Activated CD4-positive, alpha-beta T cell treated with anti-CD3 and anti-CD28 coated beads for 36 hours (primary cell): ENCODE measurements at regions not wholly inside any gene's neighbourhood (a gene's known extent, or its start where the extent isn't known, plus 50 kb on each side); places are given as distances from the start of the nearest gene placed in this dataset.

Experiments used
- ATAC-seq: fragments of 200-7000 bp; cut with Tn5 transposase; one replicate; pipeline ENCODE4 v1.10.0; 2021; ENCODE audit warnings: mild to moderate bottlenecking, moderate library complexity
- CTCF ChIA-PET: fragments of 350-600 bp; sonication (Branson Sonifier 250); formaldehyde crosslinking; loops from one replicate; lab custom pipeline; 2021; ENCODE audit warnings: antibody characterized with exemption; lab: Charles Lee
- POLR2A ChIA-PET: fragments of 350-600 bp; sonication (Branson Sonifier 250); formaldehyde crosslinking; loops from one replicate; lab custom pipeline; 2021; ENCODE audit warnings: antibody characterized with exemption, inconsistent platforms; lab: Charles Lee
- DNase-seq: peaks from one replicate; pipeline ENCODE4 v3.0.0-alpha.2; 2020
- H3K27ac Mint-ChIP-seq: one replicate; pipeline ENCODE4 v1.8.0; 2021; ENCODE audit warnings: mixed read lengths
- H3K27me3 Mint-ChIP-seq: one replicate; pipeline ENCODE4 v1.8.0; 2021; ENCODE audit warnings: mixed read lengths
- H3K36me3 Mint-ChIP-seq: one replicate; pipeline ENCODE4 v1.8.0; 2021; ENCODE audit warnings: low read depth, mixed read lengths
- H3K4me1 Mint-ChIP-seq: one replicate; pipeline ENCODE4 v1.8.0; 2021; ENCODE audit warnings: mixed read lengths
- H3K4me3 Mint-ChIP-seq: one replicate; pipeline ENCODE4 v1.8.0; 2021; ENCODE audit warnings: mild to moderate bottlenecking, moderate library complexity, mixed read lengths
- H3K9me3 Mint-ChIP-seq: one replicate; pipeline ENCODE4 v1.8.0; 2021; ENCODE audit warnings: low read depth, mixed read lengths
- intact Hi-C, 2 experiments: fragments of 100-400 bp; cut with DNase I in 1 of 2; cut with micrococcal nuclease in 1 of 2; formaldehyde crosslinking; loops; one replicate each; pipeline versions ENCODE4 v1.14.2 to v1.15.1; 2022 to 2024; cut with DNase I, micrococcal nuclease

- ATAC-seq (no peak), DNase-seq (no peak)
- CTCF ChIA-PET, result no interaction called here
- Mint-ChIP-seq H3K9me3 (no peaks in the 10 kb centered on the region), H3K4me1 (no peaks in the 10 kb centered on the region), H3K36me3 (no peaks in the 10 kb centered on the region), H3K27ac (no peak overlapping the region), H3K27me3 (peaks cover 12% of the 10 kb centered on the region), H3K4me3 (no peak overlapping the region)
- intact Hi-C loops, result no loop called here
- POLR2A ChIA-PET, result no interaction called here
Observed at GRCh38 chr6:3900744-3901336, 51.7 kb downstream of the FAM50B start.

DNA sequence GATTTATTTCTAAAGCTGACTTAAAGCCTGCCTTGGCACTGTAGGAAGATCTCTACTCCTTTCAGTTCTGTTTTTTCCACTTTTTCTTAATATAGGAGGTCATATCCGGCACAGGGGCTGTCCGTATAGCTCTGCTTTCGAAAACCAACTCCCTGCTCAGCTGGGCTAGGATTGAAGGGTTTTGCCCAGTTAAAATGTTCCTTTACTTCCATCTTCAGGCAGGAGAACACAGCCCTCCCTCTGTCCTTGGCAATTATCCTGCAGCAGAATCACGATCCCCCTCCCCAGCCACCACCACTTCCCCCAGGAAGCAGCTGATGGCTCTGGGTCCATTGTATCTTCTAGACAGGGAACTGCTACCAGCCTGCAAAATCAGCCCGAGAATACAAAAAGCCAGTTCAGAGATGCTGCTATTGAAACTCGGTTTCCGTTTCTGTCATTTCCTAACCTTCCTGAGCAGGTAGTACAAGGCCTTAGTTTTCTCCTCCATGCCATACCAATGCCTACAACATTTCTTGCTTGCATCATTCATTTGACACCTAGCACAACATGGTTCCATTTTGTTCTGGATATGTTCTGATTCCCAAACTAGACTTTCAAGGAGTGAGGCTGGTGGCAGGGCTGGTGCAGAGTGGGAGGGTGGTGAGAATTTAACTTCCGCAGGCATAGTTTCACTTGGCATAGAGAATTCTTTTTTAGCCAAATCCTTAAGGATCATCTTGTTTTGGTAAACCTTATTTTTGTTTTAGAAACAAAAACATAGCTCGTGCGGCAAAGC lies 53.9 kb downstream of the FAM50B start:
- ChIA-PET CTCF (interaction anchor here (0.6 kb wide), 2 partner anchors 171 to 582 kb away, joined by 3 read pairs; no protein-coding TSS in a partner anchor), POLR2A (no interaction called here)
- Mint-ChIP-seq H3K27ac (no peak overlapping the region), H3K4me3 (no peak overlapping the region), H3K36me3 (no peaks in the 10 kb centered on the region), H3K4me1 (no peaks in the 10 kb centered on the region), H3K9me3 (no peaks in the 10 kb centered on the region), H3K27me3 (peaks cover 12% of the 10 kb centered on the region)
- intact Hi-C loops, result no loop called here
- ATAC-seq (no peak), DNase-seq (no peak)

GRCh38 chr6:3904518-3904917 lies 55.3 kb downstream of the FAM50B start:
- Mint-ChIP-seq H3K4me3 (no peak overlapping the region), H3K4me1 (no peaks in the 10 kb centered on the region), H3K27ac (no peak overlapping the region), H3K9me3 (no peaks in the 10 kb centered on the region), H3K36me3 (no peaks in the 10 kb centered on the region), H3K27me3 (peaks cover 9% of the 10 kb centered on the region)
- DNase-seq (no peak), ATAC-seq (no peak)
- ChIA-PET POLR2A (no interaction called here), CTCF (interaction anchor here (0.6 kb wide), 1 partner anchor 160 kb away, joined by 3 read pairs; no protein-coding TSS in a partner anchor)
- intact Hi-C loops, result no loop called here

DNA sequence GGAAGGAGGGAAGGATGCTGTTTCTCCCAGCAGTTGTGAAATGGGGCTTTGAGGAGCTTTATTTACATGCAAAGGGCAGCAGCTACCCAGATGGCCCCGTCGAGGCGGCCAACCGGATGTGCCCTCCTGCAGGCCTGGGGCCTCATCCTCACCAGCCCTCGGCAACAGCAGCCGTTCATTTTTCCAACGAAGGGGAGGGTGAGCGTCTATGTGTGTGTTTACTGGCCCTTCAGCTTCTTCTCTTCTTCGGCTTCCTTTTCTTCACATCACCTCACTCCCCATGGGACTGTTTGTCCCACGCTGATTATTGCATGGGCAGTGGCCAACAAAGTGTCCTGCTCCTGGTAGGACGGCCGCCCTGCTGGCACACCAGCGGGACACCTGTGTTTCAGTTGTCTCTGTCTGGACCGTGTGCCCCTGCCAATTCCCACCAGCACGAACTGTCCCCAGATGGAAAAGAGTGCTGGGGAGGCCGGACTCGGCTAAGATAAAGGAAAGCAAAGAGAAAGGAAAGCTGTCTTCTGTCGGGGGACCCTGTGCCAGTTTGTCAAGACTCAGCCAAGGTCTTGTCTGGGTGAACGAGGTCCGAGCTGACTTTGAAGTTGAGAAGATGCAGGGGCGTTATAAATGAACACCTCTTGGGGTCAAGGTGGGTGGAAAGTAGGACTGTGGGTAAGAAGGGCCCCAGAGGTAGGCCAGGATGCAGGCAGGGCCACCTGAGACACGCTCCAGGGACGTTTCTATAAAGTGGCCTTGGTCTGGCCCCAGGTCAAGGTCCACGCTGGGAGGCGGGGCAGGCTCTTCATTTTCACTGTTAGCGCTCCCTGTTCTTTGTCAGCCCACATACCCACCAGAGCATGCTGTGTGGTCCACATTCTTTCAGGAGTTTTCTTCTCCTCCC lies 57.0 kb downstream of the FAM50B start:
- CTCF ChIA-PET, result interaction anchor here (0.7 kb wide), 1 partner anchor 102 kb away, joined by 3 read pairs; no protein-coding TSS in a partner anchor
- ATAC-seq (no peak), DNase-seq (no peak)
- POLR2A ChIA-PET, result no interaction called here
- no peaks in the 10 kb centered on the region for H3K36me3 Mint-ChIP-seq
- H3K27me3 Mint-ChIP-seq, result peaks cover 7% of the 10 kb centered on the region
- H3K4me1 Mint-ChIP-seq, result no peaks in the 10 kb centered on the region
- H3K4me3 Mint-ChIP-seq, result no peak overlapping the region
- intact Hi-C loops, result no loop called here
- H3K9me3 Mint-ChIP-seq, result no peaks in the 10 kb centered on the region
- H3K27ac Mint-ChIP-seq, result no peak overlapping the region

- no peaks in the 10 kb centered on the region for H3K9me3 Mint-ChIP-seq
- no peak for ATAC-seq
- intact Hi-C loops, result no loop called here
- CTCF ChIA-PET, result interaction anchor here (0.6 to 0.7 kb wide), 2 partner anchors 90 to 101 kb away, joined by 3 read pairs; no protein-coding TSS in a partner anchor
- POLR2A ChIA-PET, result no interaction called here
- no peak overlapping the region for H3K4me3 Mint-ChIP-seq
- peaks cover 10% of the 10 kb centered on the region for H3K27me3 Mint-ChIP-seq
- no peak for DNase-seq
- no peaks in the 10 kb centered on the region for H3K4me1 Mint-ChIP-seq
- H3K27ac Mint-ChIP-seq, result no peak overlapping the region
- H3K36me3 Mint-ChIP-seq, result no peaks in the 10 kb centered on the region
Observed at GRCh38 chr6:3906846-3907151, 57.6 kb downstream of the FAM50B start.

DNA sequence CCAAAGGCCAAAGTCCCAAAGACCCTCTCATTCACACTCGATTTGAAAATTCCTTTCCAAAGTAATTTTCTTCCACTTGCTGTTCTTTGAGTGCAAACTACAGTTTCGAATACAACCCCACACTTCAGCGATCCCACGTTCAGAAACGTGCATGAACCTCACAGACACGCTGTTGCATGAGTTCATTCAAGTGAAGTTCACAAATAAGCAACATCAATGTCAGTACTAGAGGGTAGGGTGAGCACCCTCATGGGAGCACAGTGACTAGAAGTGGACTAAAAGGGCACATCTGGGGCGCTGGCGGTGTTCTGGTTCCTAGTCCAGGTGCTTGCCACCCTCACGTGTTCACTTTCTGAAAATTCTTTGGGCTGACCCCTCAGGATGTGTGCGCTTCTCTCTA lies 59.0 kb downstream of the FAM50B start:
- ATAC-seq (no peak), DNase-seq (no peak)
- Mint-ChIP-seq H3K36me3 (no peaks in the 10 kb centered on the region), H3K4me1 (peaks cover 1% of the 10 kb centered on the region), H3K27me3 (peaks cover 13% of the 10 kb centered on the region), H3K4me3 (no peak overlapping the region), H3K9me3 (no peaks in the 10 kb centered on the region), H3K27ac (no peak overlapping the region)
- POLR2A ChIA-PET, result interaction anchor here (0.5 kb wide), 1 partner anchor 106 kb away, joined by 3 read pairs; no protein-coding TSS in a partner anchor
- intact Hi-C loops, result no loop called here
- CTCF ChIA-PET, result interaction anchor here (0.5 to 2.7 kb wide), 2 partner anchors 13 to 177 kb away, joined by 4 to 6 read pairs; no protein-coding TSS in a partner anchor

DNA sequence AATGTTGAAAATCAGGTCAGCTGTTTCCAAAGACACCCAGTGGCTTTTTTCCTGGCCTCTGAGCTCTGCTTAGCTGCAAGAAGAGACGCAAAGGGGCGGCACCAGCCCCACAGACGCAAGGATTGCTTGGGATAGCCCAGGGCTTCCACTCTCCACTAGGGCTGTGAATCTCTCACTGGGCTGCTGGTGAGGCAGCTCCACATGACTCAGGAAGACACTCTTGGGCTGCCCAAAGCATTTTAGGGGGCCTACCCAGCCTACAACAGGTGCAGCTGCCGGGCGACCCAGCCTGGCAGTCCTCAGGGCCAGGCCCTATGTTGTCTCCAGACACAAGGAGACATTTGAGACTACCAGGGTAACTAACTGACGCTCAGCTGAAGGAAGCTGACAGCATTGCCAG lies 59.8 kb downstream of the FAM50B start:
- H3K27ac Mint-ChIP-seq, result no peak overlapping the region
- H3K9me3 Mint-ChIP-seq, result no peaks in the 10 kb centered on the region
- POLR2A ChIA-PET, result no interaction called here
- no peak for DNase-seq
- intact Hi-C loops, result no loop called here
- H3K4me3 Mint-ChIP-seq, result no peak overlapping the region
- ATAC-seq, result no peak
- CTCF ChIA-PET, result interaction anchor here (2.7 kb wide), 1 partner anchor 177 kb away, joined by 6 read pairs; no protein-coding TSS in a partner anchor
- H3K36me3 Mint-ChIP-seq, result no peaks in the 10 kb centered on the region
- peaks cover 15% of the 10 kb centered on the region for H3K27me3 Mint-ChIP-seq
- H3K4me1 Mint-ChIP-seq, result peaks cover 5% of the 10 kb centered on the region

- H3K4me3 Mint-ChIP-seq, result no peak overlapping the region
- ChIA-PET POLR2A (interaction anchor here (0.6 kb wide), 1 partner anchor 17 kb away, joined by 3 read pairs; no protein-coding TSS in a partner anchor), CTCF (interaction anchor here (1.4 to 2.7 kb wide), 2 partner anchors 68 to 179 kb away, joined by 3 to 6 read pairs; no protein-coding TSS in a partner anchor)
- H3K4me1 Mint-ChIP-seq, result peaks cover 16% of the 10 kb centered on the region
- DNase-seq, result no peak
- H3K36me3 Mint-ChIP-seq, result no peaks in the 10 kb centered on the region
- intact Hi-C loops, result no loop called here
- H3K27me3 Mint-ChIP-seq, result peaks cover 18% of the 10 kb centered on the region
- no peaks in the 10 kb centered on the region for H3K9me3 Mint-ChIP-seq
- ATAC-seq, result no peak
- H3K27ac Mint-ChIP-seq, result no peak overlapping the region
Observed at GRCh38 chr6:3910106-3910663, 61.0 kb downstream of the FAM50B start.

DNA sequence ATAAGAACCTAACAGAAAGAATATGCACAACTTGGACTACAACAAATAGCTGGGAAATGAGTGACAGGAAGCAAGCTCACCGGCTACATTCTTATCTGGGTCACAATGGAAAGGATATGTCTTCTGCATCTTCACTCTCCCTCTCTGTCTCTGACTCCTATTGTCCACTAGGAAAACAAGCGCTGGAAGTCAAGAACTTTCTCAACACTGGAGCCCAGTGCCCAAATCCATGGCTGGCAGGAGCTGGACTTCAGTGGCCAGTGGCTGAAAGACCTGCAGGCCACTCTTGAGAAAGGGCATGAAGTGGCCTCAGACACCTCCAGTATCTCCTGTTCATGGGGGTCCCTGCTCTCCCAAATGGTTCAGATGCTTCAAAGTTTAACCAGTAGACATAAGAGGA lies 62.0 kb downstream of the FAM50B start:
- H3K27me3 Mint-ChIP-seq, result peaks cover 18% of the 10 kb centered on the region
- H3K36me3 Mint-ChIP-seq, result no peaks in the 10 kb centered on the region
- intact Hi-C loops, result no loop called here
- ChIA-PET POLR2A (interaction anchor here (0.6 kb wide), 1 partner anchor 16 kb away, joined by 3 read pairs; no protein-coding TSS in a partner anchor), CTCF (interaction anchor here (0.7 to 1.4 kb wide), 2 partner anchors 67 to 179 kb away, joined by 3 read pairs; no protein-coding TSS in a partner anchor)
- no peak overlapping the region for H3K4me3 Mint-ChIP-seq
- DNase-seq, result no peak
- peaks cover 26% of the 10 kb centered on the region for H3K4me1 Mint-ChIP-seq
- no peak for ATAC-seq
- no peak overlapping the region for H3K27ac Mint-ChIP-seq
- no peaks in the 10 kb centered on the region for H3K9me3 Mint-ChIP-seq

GRCh38 chr6:3911614-3912336 lies 62.6 kb downstream of the FAM50B start:
- no peak for ATAC-seq
- DNase-seq, result no peak
- no peaks in the 10 kb centered on the region for H3K36me3 Mint-ChIP-seq
- H3K9me3 Mint-ChIP-seq, result no peaks in the 10 kb centered on the region
- peaks cover 29% of the 10 kb centered on the region for H3K4me1 Mint-ChIP-seq
- CTCF ChIA-PET, result interaction anchor here (0.7 to 1.4 kb wide), 3 partner anchors 16 to 180 kb away, joined by 3 to 4 read pairs (median 3); no protein-coding TSS in a partner anchor
- no peak overlapping the region for H3K27ac Mint-ChIP-seq
- intact Hi-C loops, result no loop called here
- H3K4me3 Mint-ChIP-seq, result no peak overlapping the region
- H3K27me3 Mint-ChIP-seq, result peaks cover 18% of the 10 kb centered on the region
- POLR2A ChIA-PET, result no interaction called here
